H1 (cell line): ENCODE measurements at regions not wholly inside any gene's neighbourhood (a gene's known extent, or its start where the extent isn't known, plus 50 kb on each side); places are given as distances from the start of the nearest gene placed in this dataset.

Source experiments
- BCL11A ChIP-seq, 2 experiments: IDR thresholded peaks; one replicate each; pipeline ENCODE4 v1.6.1; 2011; ENCODE audit warnings: low read depth in 2 of 2, low read length in 2 of 2, mild to moderate bottlenecking in 2 of 2
- CEBPB ChIP-seq: IDR thresholded peaks from 2 replicates; pipeline ENCODE4 v1.6.1; 2012; ENCODE audit warnings: low read depth, low read length
- GTF2F1 ChIP-seq: IDR thresholded peaks from 2 replicates; pipeline ENCODE4 v1.6.1; 2012; ENCODE audit warnings: low read depth, low read length, improper control_type of control experiment, borderline replicate concordance
- MAFK ChIP-seq: IDR thresholded peaks from 2 replicates; pipeline ENCODE4 v1.6.1; 2012; ENCODE audit warnings: low read depth, mild to moderate bottlenecking, improper control_type of control experiment, low read length
- SP4 ChIP-seq: IDR thresholded peaks from 2 replicates; pipeline ENCODE4 v1.6.1; 2012; ENCODE audit warnings: low read length, inconsistent platforms
- TF ChIP-seq, protein P1 (sequence below): IDR thresholded peaks from 2 replicates; pipeline ENCODE4 v1.6.1; 2012; ENCODE audit warnings: inconsistent platforms
- TF ChIP-seq, protein P2 (sequence below), 3 experiments: IDR thresholded peaks; 1 replicate in 2 of 3; 2 replicates in 1 of 3; pipeline versions ENCODE4 v1.5.1 to v1.6.1; 2011; ENCODE audit warnings: low read length in 3 of 3, mild to moderate bottlenecking in 3 of 3, inconsistent platforms in 2 of 3, low read depth in 1 of 3, moderate library complexity in 1 of 3; ENCODE audit not compliant: insufficient read depth in 1 of 3; ENCODE audit errors: control extremely low read depth in 1 of 3

DNA sequence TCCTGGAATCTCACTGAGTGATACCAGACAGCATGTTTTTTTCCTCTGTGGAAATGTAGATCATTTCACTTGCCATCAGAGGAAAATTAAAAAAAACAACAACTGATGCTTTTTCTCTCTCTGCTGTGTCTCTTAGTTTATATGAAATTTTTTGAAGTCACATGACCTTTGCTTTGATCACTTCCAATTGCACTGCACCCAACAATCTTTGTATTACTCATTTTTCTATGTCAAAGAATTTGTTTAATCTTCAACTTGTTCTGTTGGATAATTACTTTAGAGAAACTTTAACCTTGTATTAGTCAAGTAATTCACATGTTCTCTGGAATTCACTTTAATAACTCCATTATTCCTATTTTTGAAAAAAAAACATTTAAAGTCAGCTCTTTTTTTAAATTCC is 1452.7 kb upstream of the CDH8 start (continued):
- TF ChIP-seq, protein P1, sequence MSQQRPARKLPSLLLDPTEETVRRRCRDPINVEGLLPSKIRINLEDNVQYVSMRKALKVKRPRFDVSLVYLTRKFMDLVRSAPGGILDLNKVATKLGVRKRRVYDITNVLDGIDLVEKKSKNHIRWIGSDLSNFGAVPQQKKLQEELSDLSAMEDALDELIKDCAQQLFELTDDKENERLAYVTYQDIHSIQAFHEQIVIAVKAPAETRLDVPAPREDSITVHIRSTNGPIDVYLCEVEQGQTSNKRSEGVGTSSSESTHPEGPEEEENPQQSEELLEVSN = no peak
- TF ChIP-seq MAFK (no peak), CEBPB (no peak), SP4 (no peak), BCL11A (IDR thresholded peaks at IDR 0.05; ENCODE audit: low read depth in 2 of 2, low read length in 2 of 2) (no peak), GTF2F1 (no peak)
- TF ChIP-seq, protein P2, sequence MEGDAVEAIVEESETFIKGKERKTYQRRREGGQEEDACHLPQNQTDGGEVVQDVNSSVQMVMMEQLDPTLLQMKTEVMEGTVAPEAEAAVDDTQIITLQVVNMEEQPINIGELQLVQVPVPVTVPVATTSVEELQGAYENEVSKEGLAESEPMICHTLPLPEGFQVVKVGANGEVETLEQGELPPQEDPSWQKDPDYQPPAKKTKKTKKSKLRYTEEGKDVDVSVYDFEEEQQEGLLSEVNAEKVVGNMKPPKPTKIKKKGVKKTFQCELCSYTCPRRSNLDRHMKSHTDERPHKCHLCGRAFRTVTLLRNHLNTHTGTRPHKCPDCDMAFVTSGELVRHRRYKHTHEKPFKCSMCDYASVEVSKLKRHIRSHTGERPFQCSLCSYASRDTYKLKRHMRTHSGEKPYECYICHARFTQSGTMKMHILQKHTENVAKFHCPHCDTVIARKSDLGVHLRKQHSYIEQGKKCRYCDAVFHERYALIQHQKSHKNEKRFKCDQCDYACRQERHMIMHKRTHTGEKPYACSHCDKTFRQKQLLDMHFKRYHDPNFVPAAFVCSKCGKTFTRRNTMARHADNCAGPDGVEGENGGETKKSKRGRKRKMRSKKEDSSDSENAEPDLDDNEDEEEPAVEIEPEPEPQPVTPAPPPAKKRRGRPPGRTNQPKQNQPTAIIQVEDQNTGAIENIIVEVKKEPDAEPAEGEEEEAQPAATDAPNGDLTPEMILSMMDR (IDR thresholded peaks at IDR 0.05; ENCODE audit: control extremely low read depth in 1 of 3, insufficient read depth in 1 of 3, low read depth in 1 of 3, low read length in 3 of 3) = no peak
